K562 (cell line): ENCODE measurements at regions not wholly inside any gene's neighbourhood (a gene's known extent, or its start where the extent isn't known, plus 50 kb on each side); places are given as distances from the start of the nearest gene placed in this dataset.

Source experiments
- DIDO1 ChIP-seq: fragments of 450-650 bp; IDR thresholded peaks from 2 replicates; pipeline ENCODE4 v1.6.1; 2016; ENCODE audit warnings: low read depth, missing biosample characterization, missing genetic modification characterization
- E2F4 ChIP-seq: sonication (generic); formaldehyde crosslinking; IDR thresholded peaks from 2 replicates; pipeline ENCODE4 v1.8.0; 2022; ENCODE audit warnings: mild to moderate bottlenecking, low read depth, missing genetic modification reagents
- NR2C1 ChIP-seq, 2 experiments: fragments of 450-650 bp; IDR thresholded peaks; 2 replicates each; pipeline ENCODE4 v1.6.1; 2017; ENCODE audit warnings: mild to moderate bottlenecking in 2 of 2, antibody characterized with exemption in 1 of 2, inconsistent platforms in 1 of 2, missing compliant biosample characterization in 1 of 2, missing genetic modification characterization in 1 of 2
- SAP30 ChIP-seq: fragments of 200-600 bp; sonication (generic); IDR thresholded peaks from 2 replicates; pipeline ENCODE4 v1.6.1; 2012; ENCODE audit warnings: borderline replicate concordance, low read depth, mild to moderate bottlenecking, moderate library complexity, low read length, control low read depth, inconsistent platforms; ENCODE audit not compliant: insufficient read depth, poor library complexity, severe bottlenecking
- SLC30A9 ChIP-seq: fragments of 250-450 bp; sonication (Bioruptor Pico); IDR thresholded peaks from 2 replicates; pipeline ENCODE4 v1.8.0; 2022; ENCODE audit warnings: mild to moderate bottlenecking, moderate library complexity
- SMARCC2 ChIP-seq: fragments of 450-650 bp; IDR thresholded peaks from 2 replicates; pipeline ENCODE4 v1.6.1; 2017; ENCODE audit warnings: antibody characterized with exemption, moderate library complexity, mild to moderate bottlenecking, low read depth
- TSHZ1 ChIP-seq: fragments of 250-450 bp; sonication (Bioruptor Pico); IDR thresholded peaks from 2 replicates; pipeline ENCODE4 v1.4.0; 2020; ENCODE audit warnings: mild to moderate bottlenecking, moderate library complexity
- TF ChIP-seq, protein P1 (sequence below): fragments of 450-650 bp; IDR thresholded peaks from 2 replicates; pipeline ENCODE4 v1.6.1; 2018; ENCODE audit not compliant: partially characterized antibody
- TF ChIP-seq, protein P2 (sequence below): sonication (generic); formaldehyde crosslinking; IDR thresholded peaks from 2 replicates; pipeline ENCODE4 v1.8.1; 2023; ENCODE audit warnings: missing genetic modification reagents, mild to moderate bottlenecking, borderline replicate concordance

- TF ChIP-seq DIDO1 (tag) (no peak), SMARCC2 (no peak), SLC30A9 (CRISPR knock-in tag) (no peak), TSHZ1 (CRISPR knock-in tag) (peak; percentile 47), NR2C1 (IDR thresholded peaks at IDR 0.05) (no peak), NR2C1 (tag; IDR thresholded peaks at IDR 0.05) (no peak; the same call in 1 of the 2 replicates), SAP30 (no peak), E2F4 (CRISPR knock-in tag) (no peak)
- TF ChIP-seq, protein P1, sequence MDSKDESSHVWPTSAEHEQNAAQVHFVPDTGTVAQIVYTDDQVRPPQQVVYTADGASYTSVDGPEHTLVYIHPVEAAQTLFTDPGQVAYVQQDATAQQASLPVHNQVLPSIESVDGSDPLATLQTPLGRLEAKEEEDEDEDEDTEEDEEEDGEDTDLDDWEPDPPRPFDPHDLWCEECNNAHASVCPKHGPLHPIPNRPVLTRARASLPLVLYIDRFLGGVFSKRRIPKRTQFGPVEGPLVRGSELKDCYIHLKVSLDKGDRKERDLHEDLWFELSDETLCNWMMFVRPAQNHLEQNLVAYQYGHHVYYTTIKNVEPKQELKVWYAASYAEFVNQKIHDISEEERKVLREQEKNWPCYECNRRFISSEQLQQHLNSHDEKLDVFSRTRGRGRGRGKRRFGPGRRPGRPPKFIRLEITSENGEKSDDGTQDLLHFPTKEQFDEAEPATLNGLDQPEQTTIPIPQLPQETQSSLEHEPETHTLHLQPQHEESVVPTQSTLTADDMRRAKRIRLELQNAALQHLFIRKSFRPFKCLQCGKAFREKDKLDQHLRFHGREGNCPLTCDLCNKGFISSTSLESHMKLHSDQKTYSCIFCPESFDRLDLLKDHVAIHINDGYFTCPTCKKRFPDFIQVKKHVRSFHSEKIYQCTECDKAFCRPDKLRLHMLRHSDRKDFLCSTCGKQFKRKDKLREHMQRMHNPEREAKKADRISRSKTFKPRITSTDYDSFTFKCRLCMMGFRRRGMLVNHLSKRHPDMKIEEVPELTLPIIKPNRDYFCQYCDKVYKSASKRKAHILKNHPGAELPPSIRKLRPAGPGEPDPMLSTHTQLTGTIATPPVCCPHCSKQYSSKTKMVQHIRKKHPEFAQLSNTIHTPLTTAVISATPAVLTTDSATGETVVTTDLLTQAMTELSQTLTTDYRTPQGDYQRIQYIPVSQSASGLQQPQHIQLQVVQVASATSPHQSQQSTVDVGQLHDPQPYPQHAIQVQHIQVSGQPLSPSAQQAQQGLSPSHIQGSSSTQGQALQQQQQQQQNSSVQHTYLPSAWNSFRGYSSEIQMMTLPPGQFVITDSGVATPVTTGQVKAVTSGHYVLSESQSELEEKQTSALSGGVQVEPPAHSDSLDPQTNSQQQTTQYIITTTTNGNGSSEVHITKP = no peak
- TF ChIP-seq, protein P2, sequence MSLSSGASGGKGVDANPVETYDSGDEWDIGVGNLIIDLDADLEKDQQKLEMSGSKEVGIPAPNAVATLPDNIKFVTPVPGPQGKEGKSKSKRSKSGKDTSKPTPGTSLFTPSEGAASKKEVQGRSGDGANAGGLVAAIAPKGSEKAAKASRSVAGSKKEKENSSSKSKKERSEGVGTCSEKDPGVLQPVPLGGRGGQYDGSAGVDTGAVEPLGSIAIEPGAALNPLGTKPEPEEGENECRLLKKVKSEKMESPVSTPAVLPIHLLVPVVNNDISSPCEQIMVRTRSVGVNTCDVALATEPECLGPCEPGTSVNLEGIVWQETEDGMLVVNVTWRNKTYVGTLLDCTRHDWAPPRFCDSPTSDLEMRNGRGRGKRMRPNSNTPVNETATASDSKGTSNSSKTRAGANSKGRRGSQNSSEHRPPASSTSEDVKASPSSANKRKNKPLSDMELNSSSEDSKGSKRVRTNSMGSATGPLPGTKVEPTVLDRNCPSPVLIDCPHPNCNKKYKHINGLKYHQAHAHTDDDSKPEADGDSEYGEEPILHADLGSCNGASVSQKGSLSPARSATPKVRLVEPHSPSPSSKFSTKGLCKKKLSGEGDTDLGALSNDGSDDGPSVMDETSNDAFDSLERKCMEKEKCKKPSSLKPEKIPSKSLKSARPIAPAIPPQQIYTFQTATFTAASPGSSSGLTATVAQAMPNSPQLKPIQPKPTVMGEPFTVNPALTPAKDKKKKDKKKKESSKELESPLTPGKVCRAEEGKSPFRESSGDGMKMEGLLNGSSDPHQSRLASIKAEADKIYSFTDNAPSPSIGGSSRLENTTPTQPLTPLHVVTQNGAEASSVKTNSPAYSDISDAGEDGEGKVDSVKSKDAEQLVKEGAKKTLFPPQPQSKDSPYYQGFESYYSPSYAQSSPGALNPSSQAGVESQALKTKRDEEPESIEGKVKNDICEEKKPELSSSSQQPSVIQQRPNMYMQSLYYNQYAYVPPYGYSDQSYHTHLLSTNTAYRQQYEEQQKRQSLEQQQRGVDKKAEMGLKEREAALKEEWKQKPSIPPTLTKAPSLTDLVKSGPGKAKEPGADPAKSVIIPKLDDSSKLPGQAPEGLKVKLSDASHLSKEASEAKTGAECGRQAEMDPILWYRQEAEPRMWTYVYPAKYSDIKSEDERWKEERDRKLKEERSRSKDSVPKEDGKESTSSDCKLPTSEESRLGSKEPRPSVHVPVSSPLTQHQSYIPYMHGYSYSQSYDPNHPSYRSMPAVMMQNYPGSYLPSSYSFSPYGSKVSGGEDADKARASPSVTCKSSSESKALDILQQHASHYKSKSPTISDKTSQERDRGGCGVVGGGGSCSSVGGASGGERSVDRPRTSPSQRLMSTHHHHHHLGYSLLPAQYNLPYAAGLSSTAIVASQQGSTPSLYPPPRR (CRISPR knock-in tag) = no peak
These were observed 84.4 kb upstream of the GSE1 start (continued) for GRCh38 chr16:85528528-85529387.
